ENCODE measurements at regions not wholly inside any gene's neighbourhood (a gene's known extent, or its start where the extent isn't known, plus 50 kb on each side); places are given as distances from the start of the nearest gene placed in this dataset.

DNA sequence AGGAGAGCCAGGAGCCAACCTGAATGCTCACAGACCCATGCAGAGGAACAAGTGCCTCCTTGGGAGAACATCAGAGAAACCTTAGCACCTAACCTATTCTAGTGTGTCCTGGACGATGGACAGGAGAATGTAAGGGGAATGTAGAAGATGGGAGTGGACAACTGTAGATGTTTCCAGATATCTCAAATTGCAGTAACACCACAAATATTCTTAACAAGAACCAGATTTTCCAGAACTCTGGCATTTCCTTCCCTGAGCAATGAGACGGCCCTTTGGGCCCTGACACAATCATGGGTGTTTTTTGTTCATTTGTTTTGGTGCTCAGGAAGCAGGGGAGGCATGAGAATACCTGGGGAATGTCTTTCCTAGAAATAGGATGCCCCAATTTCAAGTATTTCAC, 196.1 kb upstream of the PRSS1 start:
- H3K27ac ChIP-seq (ENCODE audit: extremely low read length, insufficient read depth, low read length), result no peak overlapping the region
- intact Hi-C loops (cut with micrococcal nuclease; ENCODE audit: unreplicated experiment) (no loop called here), in situ Hi-C loops (cut with HindIII; ENCODE audit: extremely low pct_ligation_motif_present, low pct_unique_long_range_greater_than_20kb) (no loop called here)
- no peak overlapping the region for H3K9ac ChIP-seq (ENCODE audit: insufficient read depth, low read depth, low read length)
- no peaks in the 10 kb centered on the region for H3K9me3 ChIP-seq (ENCODE audit: low read length)
- TF ChIP-seq FOXM1 (CRISPR knock-in tag; IDR thresholded peaks at IDR 0.05), result no peak
- no peak for TF ChIP-seq ZNF350 (CRISPR knock-in tag; IDR thresholded peaks at IDR 0.05; ENCODE audit: borderline replicate concordance, low read depth)
- TF ChIP-seq EHMT2 (IDR thresholded peaks at IDR 0.05; ENCODE audit: borderline replicate concordance, low read depth, low read length), result no peak
- no peak for TF ChIP-seq ZNF263 (CRISPR knock-in tag; IDR thresholded peaks at IDR 0.05)
- TF ChIP-seq ZMAT3 (CRISPR knock-in tag; conservative IDR thresholded peaks at IDR 0.05), result no peak
- no peak for TF ChIP-seq ZNF766 (CRISPR knock-in tag; IDR thresholded peaks at IDR 0.05; ENCODE audit: borderline replicate concordance)
- TF ChIP-seq ZSCAN12 (CRISPR knock-in tag; IDR thresholded peaks at IDR 0.05), result no peak
- H2AFZ ChIP-seq (ENCODE audit: low read length), result no peak overlapping the region
- no peaks in the 10 kb centered on the region for H3K4me1 ChIP-seq (ENCODE audit: insufficient read depth, low read length)
- ATAC-seq, result no peak
- no peak overlapping the region for H3K4me2 ChIP-seq (ENCODE audit: low read depth, low read length)
- no TSS peak for BruUV-seq (replicated peaks)
- ChIA-PET CTCF (ENCODE audit: low intra/inter-chr PET ratio, low total read pairs) (no interaction called here), POLR2A (no interaction called here)
- H3K79me2 ChIP-seq (ENCODE audit: insufficient read depth, low read length), result no peaks in the 10 kb centered on the region
- no peak for DNase-seq (ENCODE audit: low spot score)
- H4K20me1 ChIP-seq (ENCODE audit: insufficient read depth, low read length), result no peaks in the 10 kb centered on the region
- WGBS (ENCODE audit: low lambda C conversion rate), result 3% methylated on average over 2 of the region's 2 CpGs
- no peak overlapping the region for H3K4me3 ChIP-seq (replicated peaks in 1 of 3; ENCODE audit: insufficient read depth in 1 of 3, low read depth in 2 of 3, low read length in 3 of 3)
- FAIRE-seq, result no peak
- H3K27me3 ChIP-seq (ENCODE audit: control insufficient read depth in 1 of 2, insufficient read depth in 2 of 2, low read length in 2 of 2), result no peaks in the 10 kb centered on the region
- H3K36me3 ChIP-seq (replicated peaks in 1 of 2; ENCODE audit: control insufficient read depth in 1 of 2, insufficient read depth in 2 of 2, low read length in 2 of 2), result no peaks in the 10 kb centered on the region

DNA sequence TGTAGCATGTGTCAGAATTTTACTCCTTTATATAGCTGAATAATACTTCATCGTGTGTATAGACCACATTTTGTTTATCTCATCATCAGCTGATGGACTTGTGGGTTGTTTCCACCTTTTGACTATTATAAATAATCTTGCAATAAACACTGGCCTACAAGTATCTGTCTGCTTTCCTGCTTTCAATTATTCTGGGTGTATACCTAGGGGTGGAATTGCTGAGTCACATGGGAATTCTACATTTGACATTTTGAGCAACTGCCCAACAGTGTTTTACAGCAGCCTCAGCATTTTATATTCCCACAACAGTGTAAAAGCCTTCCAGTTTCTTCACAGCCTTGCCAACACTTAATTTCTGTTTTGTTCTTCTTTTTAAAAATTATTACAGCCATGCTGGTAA, 200.3 kb upstream of the PRSS1 start:
- POLR2A ChIA-PET, result no interaction called here
- H3K9ac ChIP-seq (ENCODE audit: insufficient read depth, low read depth, low read length), result no peak overlapping the region
- H3K27ac ChIP-seq (ENCODE audit: extremely low read length, insufficient read depth, low read length), result no peak overlapping the region
- intact Hi-C loops (cut with micrococcal nuclease; ENCODE audit: unreplicated experiment), result no loop called here
- H4K20me1 ChIP-seq (ENCODE audit: insufficient read depth, low read length), result no peaks in the 10 kb centered on the region
- H3K27me3 ChIP-seq (ENCODE audit: control insufficient read depth in 1 of 2, insufficient read depth in 2 of 2, low read length in 2 of 2), result no peaks in the 10 kb centered on the region
- no peak overlapping the region for H3K4me2 ChIP-seq (ENCODE audit: low read depth, low read length)
- no TSS peak for BruUV-seq (replicated peaks)
- in situ Hi-C loops (cut with HindIII; ENCODE audit: extremely low pct_ligation_motif_present, low pct_unique_long_range_greater_than_20kb), result no loop called here
- no peaks in the 10 kb centered on the region for H3K9me3 ChIP-seq (ENCODE audit: low read length)
- FAIRE-seq, result no peak
- no peaks in the 10 kb centered on the region for H3K4me1 ChIP-seq (ENCODE audit: insufficient read depth, low read length)
- TF ChIP-seq YEATS2 (CRISPR knock-in tag; IDR thresholded peaks at IDR 0.05; ENCODE audit: borderline replicate concordance), result no peak
- TF ChIP-seq MAFK (conservative IDR thresholded peaks at IDR 0.05 in 1 of 2, IDR thresholded peaks at IDR 0.05 in 1 of 2; ENCODE audit: low read length in 2 of 2), result peak; percentile 36 to 59; a peak in 2 of 4 replicates
- TF ChIP-seq MYNN (CRISPR knock-in tag; IDR thresholded peaks at IDR 0.05; ENCODE audit: low read depth), result no peak
- TF ChIP-seq MAFF (IDR thresholded peaks at IDR 0.05; ENCODE audit: low read depth, low read length), result peak; percentile 48; the same call in 1 of the 2 replicates
- TF ChIP-seq ZSCAN20 (CRISPR knock-in tag; IDR thresholded peaks at IDR 0.05; ENCODE audit: borderline replicate concordance), result no peak
- TF ChIP-seq, protein P1, sequence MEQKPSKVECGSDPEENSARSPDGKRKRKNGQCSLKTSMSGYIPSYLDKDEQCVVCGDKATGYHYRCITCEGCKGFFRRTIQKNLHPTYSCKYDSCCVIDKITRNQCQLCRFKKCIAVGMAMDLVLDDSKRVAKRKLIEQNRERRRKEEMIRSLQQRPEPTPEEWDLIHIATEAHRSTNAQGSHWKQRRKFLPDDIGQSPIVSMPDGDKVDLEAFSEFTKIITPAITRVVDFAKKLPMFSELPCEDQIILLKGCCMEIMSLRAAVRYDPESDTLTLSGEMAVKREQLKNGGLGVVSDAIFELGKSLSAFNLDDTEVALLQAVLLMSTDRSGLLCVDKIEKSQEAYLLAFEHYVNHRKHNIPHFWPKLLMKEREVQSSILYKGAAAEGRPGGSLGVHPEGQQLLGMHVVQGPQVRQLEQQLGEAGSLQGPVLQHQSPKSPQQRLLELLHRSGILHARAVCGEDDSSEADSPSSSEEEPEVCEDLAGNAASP (CRISPR knock-in tag; IDR thresholded peaks at IDR 0.05; ENCODE audit: borderline replicate concordance), result no peak
- 0 out of 2 replicates have a peak, but pooled peaks have one; percentile 28 for TF ChIP-seq NFE2L2 (IDR thresholded peaks at IDR 0.05; ENCODE audit: low read length)
- TF ChIP-seq CAMTA2 (CRISPR knock-in tag; IDR thresholded peaks at IDR 0.05; ENCODE audit: borderline replicate concordance), result no peak
- CTCF ChIA-PET (ENCODE audit: low intra/inter-chr PET ratio, low total read pairs), result no interaction called here
- no peak for ATAC-seq
- DNase-seq (ENCODE audit: low spot score), result no peak
- WGBS (ENCODE audit: low lambda C conversion rate), result 8% methylated on average over 1 of the region's 1 CpG
- H2AFZ ChIP-seq (ENCODE audit: low read length), result no peak overlapping the region
- H3K36me3 ChIP-seq (replicated peaks in 1 of 2; ENCODE audit: control insufficient read depth in 1 of 2, insufficient read depth in 2 of 2, low read length in 2 of 2), result no peaks in the 10 kb centered on the region
- no peaks in the 10 kb centered on the region for H3K79me2 ChIP-seq (ENCODE audit: insufficient read depth, low read length)
- no peak overlapping the region for H3K4me3 ChIP-seq (replicated peaks in 1 of 3; ENCODE audit: insufficient read depth in 1 of 3, low read depth in 2 of 3, low read length in 3 of 3)
